ENCODE measurements at regions not wholly inside any gene's neighbourhood (a gene's known extent, or its start where the extent isn't known, plus 50 kb on each side); places are given as distances from the start of the nearest gene placed in this dataset.

DNA sequence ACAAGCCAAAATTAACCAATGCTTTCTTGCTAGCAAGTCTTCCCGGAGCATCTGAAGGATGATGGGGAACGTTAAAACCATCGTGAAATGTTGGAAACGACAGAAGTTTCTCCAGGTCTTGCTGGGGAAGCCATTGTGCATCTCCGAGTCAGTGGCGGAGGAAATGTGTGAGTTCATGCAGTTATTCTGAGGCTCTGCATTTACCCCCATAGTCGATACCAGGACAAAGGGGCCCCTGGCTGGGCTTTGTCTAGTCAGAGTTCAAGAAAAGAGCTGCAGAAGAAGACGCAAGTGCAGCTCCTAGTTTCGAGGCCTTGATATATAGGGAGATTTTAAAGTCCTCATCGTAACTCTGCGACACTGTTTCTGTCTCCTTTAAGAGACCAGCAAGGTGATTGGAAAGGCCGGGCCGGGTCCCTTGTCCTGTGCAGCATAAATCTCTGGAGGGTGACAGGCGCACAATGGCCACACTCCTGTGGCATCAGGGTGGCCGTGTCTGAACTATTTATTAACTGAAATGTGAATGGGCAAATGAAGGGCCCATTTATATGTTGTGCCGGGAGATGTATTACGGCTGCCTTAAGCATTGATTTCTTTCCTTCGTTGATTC, 172.0 kb downstream of the TEX29 start:
- no peak for TF ChIP-seq EZH2phosphoT487 (IDR thresholded peaks at IDR 0.05; ENCODE audit: borderline replicate concordance, low read depth, low read length)
- TF ChIP-seq, protein P1, sequence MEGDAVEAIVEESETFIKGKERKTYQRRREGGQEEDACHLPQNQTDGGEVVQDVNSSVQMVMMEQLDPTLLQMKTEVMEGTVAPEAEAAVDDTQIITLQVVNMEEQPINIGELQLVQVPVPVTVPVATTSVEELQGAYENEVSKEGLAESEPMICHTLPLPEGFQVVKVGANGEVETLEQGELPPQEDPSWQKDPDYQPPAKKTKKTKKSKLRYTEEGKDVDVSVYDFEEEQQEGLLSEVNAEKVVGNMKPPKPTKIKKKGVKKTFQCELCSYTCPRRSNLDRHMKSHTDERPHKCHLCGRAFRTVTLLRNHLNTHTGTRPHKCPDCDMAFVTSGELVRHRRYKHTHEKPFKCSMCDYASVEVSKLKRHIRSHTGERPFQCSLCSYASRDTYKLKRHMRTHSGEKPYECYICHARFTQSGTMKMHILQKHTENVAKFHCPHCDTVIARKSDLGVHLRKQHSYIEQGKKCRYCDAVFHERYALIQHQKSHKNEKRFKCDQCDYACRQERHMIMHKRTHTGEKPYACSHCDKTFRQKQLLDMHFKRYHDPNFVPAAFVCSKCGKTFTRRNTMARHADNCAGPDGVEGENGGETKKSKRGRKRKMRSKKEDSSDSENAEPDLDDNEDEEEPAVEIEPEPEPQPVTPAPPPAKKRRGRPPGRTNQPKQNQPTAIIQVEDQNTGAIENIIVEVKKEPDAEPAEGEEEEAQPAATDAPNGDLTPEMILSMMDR (conservative IDR thresholded peaks at IDR 0.05; ENCODE audit: low read length), result no peak
